HFFc6 (cell line): ENCODE measurements at regions not wholly inside any gene's neighbourhood (a gene's known extent, or its start where the extent isn't known, plus 50 kb on each side); places are given as distances from the start of the nearest gene placed in this dataset.
"Not testable (repeated sequence)": the region's sequence is repeated elsewhere in the genome, so short reads cannot be mapped to it uniquely, and the experiment has no call there.

Source experiments
- DNase-seq: peaks from one replicate; pipeline ENCODE4 v3.0.0-alpha.2; 2018
- H3K27ac Mint-ChIP-seq: 2 replicates; pipeline ENCODE4 v1.8.0; 2020; ENCODE audit warnings: mild to moderate bottlenecking, mixed read lengths
- H3K27me3 Mint-ChIP-seq: 2 replicates; pipeline ENCODE4 v1.8.0; 2021; ENCODE audit warnings: mild to moderate bottlenecking, moderate library complexity, mixed read lengths; ENCODE audit not compliant: insufficient read depth
- H3K36me3 Mint-ChIP-seq: 2 replicates; pipeline ENCODE4 v1.8.0; 2021; ENCODE audit warnings: low read depth, mixed read lengths
- H3K4me1 Mint-ChIP-seq: 2 replicates; pipeline ENCODE4 v1.8.0; 2020; ENCODE audit warnings: low read depth, mixed read lengths
- H3K4me3 Mint-ChIP-seq: 2 replicates; pipeline ENCODE4 v1.8.0; 2020; ENCODE audit warnings: mild to moderate bottlenecking, moderate library complexity, mixed read lengths
- H3K9me3 Mint-ChIP-seq: 2 replicates; pipeline ENCODE4 v1.8.0; 2020; ENCODE audit warnings: mild to moderate bottlenecking, mixed read lengths
- CTCF ChIP-seq: fragments of 200-600 bp; sonication (generic); IDR thresholded peaks from 2 replicates; pipeline ENCODE4 v1.5.0; 2021; ENCODE audit warnings: antibody characterized with exemption, mild to moderate bottlenecking

GRCh38 chr7:112584290-112584689 lies 103.5 kb downstream of the LSMEM1 start:
- Mint-ChIP-seq H3K27ac (no peak overlapping the region), H3K36me3 (no peaks in the 10 kb centered on the region), H3K4me3 (no peak overlapping the region)

DNA sequence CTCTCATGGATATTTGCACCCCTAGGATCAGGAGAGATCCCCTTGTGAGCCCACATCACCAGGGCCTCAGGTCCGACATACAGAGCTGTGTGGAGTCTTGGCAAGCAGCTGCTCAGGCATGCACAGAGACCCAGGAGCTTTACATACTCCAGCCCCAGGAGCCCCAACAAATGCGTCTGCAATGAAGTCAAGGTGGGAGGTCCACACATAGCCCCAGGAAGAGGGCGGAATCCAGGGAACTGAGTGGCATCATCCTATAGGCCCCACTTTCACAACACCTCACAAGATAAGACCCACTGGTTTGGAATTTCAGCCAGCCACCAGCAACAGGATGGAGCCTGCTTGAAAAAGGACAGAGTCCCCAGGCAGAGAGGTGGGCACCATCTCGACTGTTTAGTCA lies 106.7 kb downstream of the LSMEM1 start:
- H3K27ac Mint-ChIP-seq = no peak overlapping the region
- H3K27me3 Mint-ChIP-seq = peaks cover 3% of the 10 kb centered on the region; the same call in 1 of the 2 replicates
- no peak for DNase-seq
- H3K9me3 Mint-ChIP-seq = no peaks in the 10 kb centered on the region
- no peaks in the 10 kb centered on the region for H3K4me1 Mint-ChIP-seq
- no peaks in the 10 kb centered on the region for H3K36me3 Mint-ChIP-seq
- no peak overlapping the region for H3K4me3 Mint-ChIP-seq
- no peak for TF ChIP-seq CTCF

More at GRCh38 chr7:112584290-112584689, 103.5 kb downstream of the LSMEM1 start:
- Mint-ChIP-seq H3K4me1 (no peaks in the 10 kb centered on the region), H3K27me3 (peaks cover 3% of the 10 kb centered on the region; the same call in 1 of the 2 replicates), H3K9me3 (no peaks in the 10 kb centered on the region)
- no peak for TF ChIP-seq CTCF
- no peak for DNase-seq

- not testable (repeated sequence) for DNase-seq, H3K36me3 Mint-ChIP-seq, H3K9me3 Mint-ChIP-seq, H3K4me1 Mint-ChIP-seq, H3K27me3 Mint-ChIP-seq, H3K27ac Mint-ChIP-seq, H3K4me3 Mint-ChIP-seq
These were observed 111.9 kb downstream of the LSMEM1 start for GRCh38 chr7:112592565-112593263.

DNA sequence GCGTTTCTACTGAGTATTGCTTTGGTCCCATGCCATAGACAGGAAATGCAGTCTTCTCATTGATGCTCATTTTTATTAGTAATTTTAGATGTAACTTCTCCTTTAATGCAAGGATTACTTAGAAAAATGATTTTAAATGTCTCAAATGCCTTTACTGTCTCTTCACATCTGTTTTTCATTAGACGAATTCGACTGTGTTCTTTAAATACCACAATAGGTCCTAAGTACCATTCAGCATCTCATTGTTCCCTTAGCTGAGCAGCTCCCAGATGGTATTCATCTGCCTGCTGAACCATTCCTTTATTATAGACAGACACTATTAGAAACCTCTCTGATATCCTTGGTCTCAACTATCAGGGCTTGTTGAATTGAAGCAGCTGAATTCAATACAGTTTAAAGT lies 113.6 kb downstream of the LSMEM1 start:
- TF ChIP-seq CTCF = no peak
- Mint-ChIP-seq H3K27me3 (no peaks in the 10 kb centered on the region; the same call in 1 of the 2 replicates), H3K4me3 (no peak overlapping the region), H3K27ac (no peak overlapping the region), H3K9me3 (no peaks in the 10 kb centered on the region), H3K36me3 (no peaks in the 10 kb centered on the region), H3K4me1 (no peaks in the 10 kb centered on the region)
- peak; percentile 35 for DNase-seq

GRCh38 chr7:112596260-112596659 lies 115.5 kb downstream of the LSMEM1 start:
- no peaks in the 10 kb centered on the region for H3K4me1 Mint-ChIP-seq
- no peaks in the 10 kb centered on the region; the same call in 1 of the 2 replicates for H3K27me3 Mint-ChIP-seq

More at GRCh38 chr7:112596260-112596659, 115.5 kb downstream of the LSMEM1 start:
- Mint-ChIP-seq H3K9me3 (no peaks in the 10 kb centered on the region), H3K27ac (no peak overlapping the region), H3K36me3 (no peaks in the 10 kb centered on the region), H3K4me3 (no peak overlapping the region)
- DNase-seq = no peak
- TF ChIP-seq CTCF = no peak
